NCI-H345 treated with DMSO at 0.1 percent for 48 hours (cell line): ENCODE measurements at regions not wholly inside any gene's neighbourhood (a gene's known extent, or its start where the extent isn't known, plus 50 kb on each side); places are given as distances from the start of the nearest gene placed in this dataset.
"Not testable (repeated sequence)": the region's sequence is repeated elsewhere in the genome, so short reads cannot be mapped to it uniquely, and the experiment has no call there.

Experiments
- DNase-seq: peaks from one replicate; lab custom pipeline; 2025; ENCODE audit not compliant: unreplicated experiment; lab: John Stamatoyannopoulos, UW

DNA sequence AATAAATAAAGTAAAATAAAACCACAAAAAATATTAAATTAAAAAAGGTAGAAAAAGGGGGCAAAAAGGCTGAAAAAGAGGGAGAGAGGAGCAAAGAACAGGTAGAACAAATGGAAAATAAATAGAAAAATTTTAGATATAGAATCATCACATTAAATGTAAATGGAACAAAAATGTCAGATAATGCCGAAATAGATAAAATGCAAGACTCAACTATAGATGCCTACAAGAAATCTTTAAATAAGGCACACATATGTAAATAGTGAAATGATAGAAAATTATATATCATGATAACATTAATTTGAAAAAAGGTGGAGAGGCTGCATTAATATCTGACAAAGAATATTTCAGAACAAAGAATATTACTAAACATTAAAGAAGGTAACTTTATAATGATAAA is 477.1 kb upstream of the SPRY2 start:
- DNase-seq: no peak

DNA sequence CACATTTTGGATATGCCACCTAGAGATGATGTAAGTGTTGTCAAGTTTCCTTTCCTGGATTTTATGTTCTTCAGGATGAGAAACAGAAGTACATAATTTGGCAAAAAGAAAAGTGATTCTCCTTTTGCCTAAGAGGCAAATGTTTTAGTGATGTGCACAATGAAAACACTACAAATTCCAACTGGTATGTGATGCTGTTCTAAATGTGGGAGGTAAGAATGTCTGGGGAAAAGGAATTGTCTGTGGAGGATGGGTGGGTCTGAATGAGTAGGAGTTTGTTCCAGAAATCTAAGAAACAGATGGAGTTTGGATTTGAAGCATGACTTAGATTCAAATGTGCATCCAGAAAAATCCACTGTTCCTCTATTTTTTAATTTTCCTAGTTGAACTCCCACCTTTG is 473.6 kb upstream of the SPRY2 start:
- no peak for DNase-seq

GRCh38 chr13:80810294-80810693 is 469.4 kb upstream of the SPRY2 start:
- DNase-seq: not testable (repeated sequence)

DNA sequence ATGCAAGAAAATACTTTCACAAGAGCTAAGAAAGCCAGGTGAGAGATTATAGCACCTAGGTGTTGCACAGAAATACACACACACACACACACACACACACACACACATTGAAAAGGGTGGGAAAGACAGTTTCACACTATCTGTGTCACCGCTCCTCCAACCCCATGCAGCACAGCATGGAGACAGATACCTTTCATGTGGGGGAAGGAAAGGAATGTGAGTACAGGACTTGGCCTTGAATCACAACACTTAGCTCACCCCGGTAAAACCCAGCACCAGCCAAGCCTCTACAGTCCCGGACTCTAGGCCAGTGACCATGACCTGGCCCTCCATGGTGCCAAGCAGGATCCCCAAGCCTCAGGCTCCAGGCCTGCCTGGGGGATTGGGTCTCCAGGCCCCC is 462.0 kb upstream of the SPRY2 start:
- no peak for DNase-seq

- DNase-seq: no peak
Measured at GRCh38 chr13:80798576-80799133, 457.7 kb upstream of the SPRY2 start.

- DNase-seq: no peak
Measured at GRCh38 chr13:80787604-80788003, 446.7 kb upstream of the SPRY2 start.

DNA sequence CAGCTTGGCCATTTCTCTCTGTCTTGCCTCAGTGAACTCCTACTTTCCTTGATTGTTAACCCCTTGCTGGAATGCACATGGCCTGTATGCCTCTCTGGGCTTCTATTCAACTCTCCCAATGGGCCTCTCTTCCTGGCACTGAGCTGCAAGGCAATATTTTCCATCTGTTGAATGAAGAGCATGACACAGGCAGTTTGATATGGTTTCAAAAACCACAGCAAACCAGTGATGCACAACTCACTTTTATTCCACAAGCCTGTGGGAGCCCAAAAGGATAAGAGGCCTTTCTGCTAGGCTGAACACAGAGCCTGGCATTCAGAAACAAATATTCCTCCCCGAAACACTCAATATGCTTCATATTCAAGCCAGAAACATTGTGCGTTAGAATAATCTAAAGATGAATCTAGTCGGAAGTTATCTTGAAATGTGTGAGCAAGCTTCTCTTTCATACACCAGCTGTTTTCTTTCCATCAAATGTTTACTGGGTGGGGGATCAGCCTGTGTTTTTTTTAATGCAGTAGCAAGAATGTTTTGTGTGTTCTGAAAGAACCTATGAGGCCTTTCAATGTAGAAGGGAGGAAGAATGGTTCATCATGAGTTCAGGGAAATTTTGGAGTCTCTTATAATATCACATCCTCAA is 443.1 kb upstream of the SPRY2 start:
- DNase-seq: no peak

DNA sequence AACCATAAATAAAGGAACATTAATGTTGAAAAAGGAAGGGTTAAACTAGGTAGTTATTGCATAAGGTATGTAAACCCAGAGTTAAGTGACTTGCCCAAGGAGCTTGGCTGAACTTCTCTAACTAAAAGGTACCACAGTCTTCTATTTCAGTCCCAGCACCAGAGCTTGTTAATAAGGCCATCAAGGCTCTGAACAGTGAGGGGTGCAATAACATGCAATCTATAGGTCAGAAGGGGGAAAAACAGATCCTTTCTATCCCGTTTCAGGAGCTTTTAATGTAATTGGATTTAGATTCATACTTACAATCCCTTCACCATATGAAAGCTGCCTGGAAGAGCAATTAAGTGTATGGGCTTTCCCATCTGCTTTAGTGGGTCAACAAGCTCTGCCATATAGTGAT is 441.5 kb upstream of the SPRY2 start:
- DNase-seq: no peak

DNA sequence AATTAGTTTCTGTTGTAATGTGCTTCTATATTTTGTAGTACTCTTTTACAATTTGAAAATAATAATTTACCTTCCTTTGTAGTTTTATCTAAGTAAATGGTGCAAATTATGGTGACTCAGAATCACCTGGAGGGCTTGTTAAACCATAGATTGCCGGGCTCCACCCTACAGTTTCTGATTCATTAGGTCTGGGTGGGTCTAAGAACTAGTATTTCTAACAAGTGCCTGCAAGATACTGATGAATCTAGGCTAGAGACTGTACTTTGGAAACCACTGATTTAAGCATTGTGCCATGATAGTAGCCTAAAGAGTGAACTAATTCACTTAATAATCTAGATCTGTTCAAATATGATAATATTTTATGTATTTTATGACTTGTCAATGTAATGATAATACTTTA is 437.4 kb upstream of the SPRY2 start:
- DNase-seq: no peak

GRCh38 chr13:80757694-80758093 is 416.8 kb upstream of the SPRY2 start:
- no peak for DNase-seq

DNA sequence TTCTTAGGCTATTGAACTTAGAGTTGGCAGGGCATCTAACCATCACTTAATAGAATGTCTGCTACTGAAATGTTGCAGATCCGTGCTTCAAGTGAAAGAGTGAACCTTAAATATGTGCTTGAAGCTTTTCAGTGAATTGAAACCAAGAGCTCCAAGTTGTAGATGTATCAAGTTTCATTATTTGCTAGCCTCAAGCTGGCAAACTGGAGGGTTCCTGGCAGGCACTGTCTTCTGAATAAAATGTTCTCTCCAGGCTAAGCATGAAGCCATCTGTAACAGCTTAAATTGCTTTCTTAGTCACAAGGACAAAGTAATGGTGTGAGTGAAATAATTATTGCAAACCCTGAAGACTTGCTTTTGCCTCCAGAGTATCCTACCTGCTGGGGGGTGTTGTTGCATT is 415.0 kb upstream of the SPRY2 start:
- DNase-seq: peak; percentile 51

GRCh38 chr13:80754441-80754840 is 413.5 kb upstream of the SPRY2 start:
- DNase-seq: no peak

DNA sequence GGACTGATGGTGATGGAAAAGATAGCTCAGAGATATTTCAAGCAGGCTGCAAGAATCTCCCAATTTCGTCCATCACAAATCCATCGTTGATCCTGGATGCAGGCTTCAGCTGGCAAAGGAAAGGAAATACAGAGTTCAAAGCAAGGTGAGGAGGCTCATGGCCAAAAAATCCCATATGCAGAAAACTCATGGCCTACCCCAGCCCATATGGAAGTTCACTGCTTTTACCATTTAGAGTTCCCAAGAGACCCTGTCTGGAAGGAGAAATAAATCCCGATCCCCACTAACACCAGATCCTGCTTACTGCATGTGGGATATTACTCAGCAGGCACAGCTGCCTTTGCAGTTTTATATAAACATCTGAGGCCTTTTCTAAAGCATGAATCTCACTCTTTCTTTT is 412.9 kb upstream of the SPRY2 start:
- DNase-seq: no peak

GRCh38 chr13:80751854-80752253 is 410.9 kb upstream of the SPRY2 start:
- no peak for DNase-seq

DNA sequence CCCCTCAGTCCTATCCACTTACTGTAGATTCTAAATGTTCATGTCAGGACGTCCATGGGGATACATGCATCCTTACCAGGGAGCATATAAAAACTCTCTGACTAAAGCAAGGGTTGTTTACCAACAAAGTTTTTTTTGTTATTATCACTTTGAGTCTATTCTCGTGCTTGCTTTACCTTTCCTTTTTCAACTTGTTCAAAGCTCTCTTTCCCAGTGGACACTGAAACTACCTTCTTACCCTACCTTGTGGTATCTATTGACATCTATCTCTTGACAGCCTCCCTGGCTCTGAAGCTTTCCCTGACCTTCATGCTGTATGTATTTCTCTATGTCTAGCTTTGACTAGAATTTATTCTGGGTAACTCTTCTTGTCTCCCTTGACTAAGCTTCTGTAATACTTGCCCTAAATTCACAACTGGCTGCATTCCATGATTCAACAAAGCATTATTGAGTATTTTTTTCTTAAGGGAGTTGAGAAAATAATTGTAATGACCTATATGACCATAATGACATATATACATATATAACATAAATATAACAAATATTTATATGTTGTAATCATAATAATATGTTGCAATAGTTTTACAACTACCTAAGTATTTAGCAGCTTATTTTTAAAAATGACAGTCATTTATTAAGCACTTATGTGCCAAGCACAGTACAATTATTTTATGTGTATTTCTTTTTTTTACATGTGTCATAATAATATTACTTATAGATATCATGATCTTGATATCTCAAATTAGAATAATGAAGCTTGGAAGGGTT is 403.4 kb upstream of the SPRY2 start:
- DNase-seq: no peak

- no peak for DNase-seq
Measured at GRCh38 chr13:80742033-80742432, 401.1 kb upstream of the SPRY2 start.

DNA sequence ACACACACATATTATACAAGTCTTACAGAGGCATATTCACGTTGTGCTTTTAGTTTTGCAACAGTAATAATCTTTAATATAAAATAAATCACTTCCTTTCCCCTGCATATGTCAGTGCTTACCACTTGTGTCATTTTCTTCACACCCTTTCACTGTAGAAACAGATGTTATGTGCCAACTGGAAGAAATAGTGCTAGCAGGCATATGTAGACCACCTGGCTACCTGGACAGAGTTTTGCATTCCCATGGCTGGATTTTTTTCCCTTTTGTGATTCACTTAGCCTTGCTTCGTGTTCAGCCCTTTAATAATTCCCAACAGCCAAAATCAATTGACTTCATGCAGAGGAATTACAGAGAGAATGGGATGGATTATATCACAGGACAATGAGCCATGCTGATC is 399.1 kb upstream of the SPRY2 start:
- DNase-seq: no peak

DNA sequence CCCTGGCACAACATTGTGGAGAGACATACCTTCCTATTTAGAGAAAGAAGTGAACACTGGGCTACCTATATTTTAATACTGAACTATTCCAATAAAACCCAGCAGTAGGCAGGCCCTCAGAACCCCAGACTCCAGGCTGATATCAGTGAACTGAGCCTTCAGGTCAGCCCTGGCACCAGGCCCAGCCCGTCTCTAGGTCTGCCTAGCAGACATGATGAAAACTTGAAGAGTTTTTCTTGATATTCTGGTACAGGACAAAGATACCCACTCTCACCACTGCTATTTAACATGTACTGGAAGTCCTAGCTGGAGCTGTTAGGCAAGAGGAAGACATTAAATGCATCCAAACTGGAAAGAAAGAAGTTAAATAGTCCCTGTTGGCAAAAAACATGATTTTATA is 396.6 kb upstream of the SPRY2 start:
- no peak for DNase-seq

DNA sequence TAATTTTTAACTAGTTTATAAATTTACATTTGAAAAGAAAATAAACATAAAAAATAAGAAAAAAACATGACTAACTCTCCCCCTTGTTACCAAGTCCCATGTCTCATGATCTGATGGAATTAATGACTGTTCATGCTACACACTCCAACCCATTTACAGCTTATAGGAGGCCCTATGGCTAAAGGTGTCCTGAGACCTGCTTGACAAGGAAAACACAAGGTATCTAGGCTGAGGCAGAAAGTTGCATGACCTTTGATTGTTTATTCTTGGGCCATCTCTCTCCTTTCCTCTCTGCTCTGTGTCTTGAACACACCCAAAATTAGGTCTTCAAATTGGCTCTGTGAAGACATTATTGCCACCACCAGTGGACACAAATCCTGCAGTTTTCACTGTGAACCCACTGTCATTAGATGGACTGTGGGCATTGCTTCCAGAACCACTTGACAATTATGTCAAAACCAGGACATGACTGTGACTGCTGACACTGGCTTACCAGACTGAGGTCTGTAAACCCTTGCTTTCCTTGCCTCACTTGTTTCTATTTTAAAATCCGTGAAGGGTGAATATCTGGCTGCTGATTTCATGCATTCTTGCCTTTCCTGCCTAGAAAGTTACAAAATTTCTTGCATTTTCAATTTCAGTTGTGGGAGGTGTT is 386.5 kb upstream of the SPRY2 start:
- DNase-seq: no peak

DNA sequence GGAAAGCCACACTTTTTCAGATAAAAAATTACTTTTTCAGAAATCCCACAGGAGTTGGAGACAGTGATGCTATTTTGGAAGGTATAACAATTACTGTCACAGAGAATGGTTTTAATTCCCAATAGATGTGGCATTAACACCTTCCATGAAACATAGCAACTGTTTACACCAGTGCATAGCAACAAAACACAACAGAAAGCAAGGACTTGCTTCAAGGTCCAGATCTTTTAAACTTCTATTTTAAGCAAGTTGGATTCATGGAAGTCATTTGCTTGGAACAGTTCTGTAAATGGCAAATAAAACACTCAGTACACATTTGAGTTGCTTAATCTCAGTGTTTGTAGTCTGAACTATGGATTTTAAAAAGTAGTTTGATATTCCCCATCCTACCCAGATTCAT is 385.9 kb upstream of the SPRY2 start:
- DNase-seq: no peak

DNA sequence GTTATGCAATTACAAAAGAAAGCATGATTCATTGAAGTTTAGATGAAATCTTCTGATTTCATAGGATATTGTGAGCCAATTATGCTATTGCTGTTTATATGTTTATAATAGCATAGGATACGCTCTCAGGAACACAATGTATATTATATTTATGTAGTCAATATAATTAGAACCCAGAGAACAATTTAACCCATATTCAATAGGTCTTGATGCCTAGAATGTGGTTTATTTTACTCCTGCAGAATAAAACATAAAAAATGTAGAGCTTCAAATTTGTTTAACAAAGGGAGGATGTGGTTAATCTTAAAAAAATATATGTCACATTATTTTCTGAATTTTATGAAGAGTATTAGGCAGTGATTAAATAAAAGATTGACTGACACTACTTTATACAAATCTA is 380.8 kb upstream of the SPRY2 start:
- DNase-seq: no peak

DNA sequence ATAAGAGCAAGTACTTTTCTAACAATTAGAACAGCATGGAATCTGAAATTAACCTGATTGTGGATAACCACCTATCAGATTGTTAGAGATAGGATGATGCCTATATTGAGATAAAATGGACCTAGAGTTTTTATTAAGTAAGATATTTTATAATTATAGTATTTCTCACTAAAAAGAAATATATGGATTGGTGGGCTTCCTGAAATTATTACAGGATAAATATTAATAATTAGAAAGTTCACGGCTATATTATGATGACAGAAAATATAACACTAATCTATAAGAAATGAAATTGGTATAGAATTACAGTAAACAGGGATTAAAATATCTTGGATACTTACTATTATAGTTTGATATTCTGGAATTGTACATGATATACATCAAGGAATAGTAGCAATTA is 378.0 kb upstream of the SPRY2 start:
- DNase-seq: no peak
